HG03342 (cell line): ENCODE measurements at regions not wholly inside any gene's neighbourhood (a gene's known extent, or its start where the extent isn't known, plus 50 kb on each side); places are given as distances from the start of the nearest gene placed in this dataset.
A peak's percentile ranks its signal among the peaks of the same experiment; 100 is the strongest.
"Not testable (repeated sequence)": the region's sequence is repeated elsewhere in the genome, so short reads cannot be mapped to it uniquely, and the experiment has no call there.

Experiments used
- ATAC-seq: cut with Tn5 transposase; IDR thresholded peaks from one replicate; pipeline ENCODE4 v1.9.1; 2021; ENCODE audit warnings: mild to moderate bottlenecking, moderate library complexity; ENCODE audit not compliant: unreplicated experiment

- ATAC-seq = no peak
Measured at GRCh38 chr2:208607694-208608093, 201.1 kb downstream of the PTH2R start.

- no peak for ATAC-seq
Measured at GRCh38 chr2:208608122-208608835, 201.7 kb downstream of the PTH2R start.

- ATAC-seq = no peak
Measured at GRCh38 chr2:208609166-208609804, 202.7 kb downstream of the PTH2R start.

GRCh38 chr2:208615675-208616074, 209.1 kb downstream of the PTH2R start:
- ATAC-seq = not testable (repeated sequence)

GRCh38 chr2:208618220-208618619, 211.6 kb downstream of the PTH2R start:
- ATAC-seq = no peak

GRCh38 chr2:208619993-208620392, 213.4 kb downstream of the PTH2R start:
- no peak for ATAC-seq

- ATAC-seq = no peak
Measured at GRCh38 chr2:208620487-208620978, 213.9 kb downstream of the PTH2R start.

- no peak for ATAC-seq
Measured at GRCh38 chr2:208627110-208627884, 220.7 kb downstream of the PTH2R start.

- ATAC-seq = no peak
Measured at GRCh38 chr2:208627916-208628315, 221.3 kb downstream of the PTH2R start.

- ATAC-seq = peak; percentile 47
Measured at GRCh38 chr2:208638059-208638458, 231.5 kb downstream of the PTH2R start.

GRCh38 chr2:208642125-208642779, 235.7 kb downstream of the PTH2R start:
- ATAC-seq = no peak

- no peak for ATAC-seq
Measured at GRCh38 chr2:208643145-208643544, 236.6 kb downstream of the PTH2R start.

GRCh38 chr2:208645226-208645625, 238.6 kb downstream of the PTH2R start:
- ATAC-seq = no peak

- no peak for ATAC-seq
Measured at GRCh38 chr2:208648368-208648767, 241.8 kb downstream of the PTH2R start.

GRCh38 chr2:208653383-208653782, 246.8 kb downstream of the PTH2R start:
- ATAC-seq = no peak

- ATAC-seq = no peak
Measured at GRCh38 chr2:208654056-208654455, 247.5 kb downstream of the PTH2R start.

- peak; percentile 46 for ATAC-seq
Measured at GRCh38 chr2:208657468-208657867, 250.9 kb downstream of the PTH2R start.

GRCh38 chr2:208669394-208669793, 262.8 kb downstream of the PTH2R start:
- ATAC-seq = no peak

GRCh38 chr2:208671284-208671683, 264.7 kb downstream of the PTH2R start:
- ATAC-seq = no peak

GRCh38 chr2:208671886-208672680, 265.5 kb downstream of the PTH2R start:
- ATAC-seq = no peak
